IMR-90 (cell line): ENCODE measurements at regions not wholly inside any gene's neighbourhood (a gene's known extent, or its start where the extent isn't known, plus 50 kb on each side); places are given as distances from the start of the nearest gene placed in this dataset.

ENCODE experiments used
- BHLHE40 ChIP-seq: fragments of 150-350 bp; IDR thresholded peaks from 2 replicates; pipeline ENCODE4 v1.6.1; 2016; ENCODE audit warnings: mild to moderate bottlenecking, low read depth, low read length
- CEBPB ChIP-seq: IDR thresholded peaks from 2 replicates; pipeline ENCODE4 v1.6.1; 2012; ENCODE audit warnings: low read depth, low read length, improper control_type of control experiment
- CHD1 ChIP-seq: IDR thresholded peaks from 2 replicates; pipeline ENCODE4 v1.6.1; 2012; ENCODE audit warnings: low read depth, low read length, improper control_type of control experiment
- CTCF ChIP-seq: conservative IDR thresholded peaks from 2 replicates; pipeline ENCODE4 v1.5.1; 2012; ENCODE audit warnings: mild to moderate bottlenecking, low read depth, low read length, improper control_type of control experiment
- MXI1 ChIP-seq: IDR thresholded peaks from 2 replicates; pipeline ENCODE4 v1.6.1; 2012; ENCODE audit warnings: low read depth, mild to moderate bottlenecking, low read length, moderate library complexity, borderline replicate concordance
- NFE2L2 ChIP-seq: fragments of 150-350 bp; IDR thresholded peaks from 2 replicates; pipeline ENCODE4 v1.6.1; 2016; ENCODE audit warnings: low read depth, mild to moderate bottlenecking, low read length
- POLR2A ChIP-seq: IDR thresholded peaks from 2 replicates; pipeline ENCODE4 v1.6.1; 2012; ENCODE audit warnings: mild to moderate bottlenecking, low read depth, low read length
- RAD21 ChIP-seq: IDR thresholded peaks from 2 replicates; pipeline ENCODE4 v1.6.1; 2012; ENCODE audit warnings: low read length, improper control_type of control experiment
- RCOR1 ChIP-seq: IDR thresholded peaks from 2 replicates; pipeline ENCODE4 v1.6.1; 2012; ENCODE audit warnings: mild to moderate bottlenecking, low read length, improper control_type of control experiment; ENCODE audit not compliant: insufficient replicate concordance
- RFX5 ChIP-seq: IDR thresholded peaks from 2 replicates; pipeline ENCODE4 v1.8.0; 2012; ENCODE audit warnings: low read depth, mild to moderate bottlenecking, low read length, moderate library complexity
- USF2 ChIP-seq: fragments of 150-350 bp; IDR thresholded peaks from 2 replicates; pipeline ENCODE4 v1.6.1; 2017; ENCODE audit warnings: mild to moderate bottlenecking, antibody characterized with exemption, low read length, low read depth
- TF ChIP-seq, protein P1 (sequence below): fragments of 150-350 bp; IDR thresholded peaks from 2 replicates; pipeline ENCODE4 v1.6.1; 2016; ENCODE audit warnings: low read depth, mild to moderate bottlenecking, low read length, moderate library complexity, borderline replicate concordance

GRCh38 chr2:84026818-84027217, 432.3 kb downstream of the SUCLG1 start:
- no peak for TF ChIP-seq CTCF
- TF ChIP-seq CHD1: no peak
- no peak for TF ChIP-seq USF2
- TF ChIP-seq NFE2L2: no peak
- no peak for TF ChIP-seq POLR2A
- TF ChIP-seq, protein P1, sequence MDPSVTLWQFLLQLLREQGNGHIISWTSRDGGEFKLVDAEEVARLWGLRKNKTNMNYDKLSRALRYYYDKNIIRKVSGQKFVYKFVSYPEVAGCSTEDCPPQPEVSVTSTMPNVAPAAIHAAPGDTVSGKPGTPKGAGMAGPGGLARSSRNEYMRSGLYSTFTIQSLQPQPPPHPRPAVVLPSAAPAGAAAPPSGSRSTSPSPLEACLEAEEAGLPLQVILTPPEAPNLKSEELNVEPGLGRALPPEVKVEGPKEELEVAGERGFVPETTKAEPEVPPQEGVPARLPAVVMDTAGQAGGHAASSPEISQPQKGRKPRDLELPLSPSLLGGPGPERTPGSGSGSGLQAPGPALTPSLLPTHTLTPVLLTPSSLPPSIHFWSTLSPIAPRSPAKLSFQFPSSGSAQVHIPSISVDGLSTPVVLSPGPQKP: no peak
- no peak for TF ChIP-seq RFX5
- TF ChIP-seq RAD21: no peak
- no peak for TF ChIP-seq CEBPB
- TF ChIP-seq MXI1: no peak
- TF ChIP-seq RCOR1: no peak
- TF ChIP-seq BHLHE40: no peak
